SK-N-SH (cell line): ENCODE measurements at regions not wholly inside any gene's neighbourhood (a gene's known extent, or its start where the extent isn't known, plus 50 kb on each side); places are given as distances from the start of the nearest gene placed in this dataset.

Source experiments
- FOSL2 ChIP-seq: IDR thresholded peaks from 2 replicates; pipeline ENCODE4 v1.4.0; 2012; ENCODE audit warnings: low read depth, mild to moderate bottlenecking, moderate library complexity, borderline replicate concordance
- SIN3A ChIP-seq: IDR thresholded peaks from 2 replicates; pipeline ENCODE4 v1.6.1; 2012; ENCODE audit warnings: low read depth, mild to moderate bottlenecking, low read length, moderate library complexity, borderline replicate concordance
- TF ChIP-seq, protein P1 (sequence below): fragments of 200-600 bp; sonication (generic); IDR thresholded peaks from 2 replicates; pipeline ENCODE4 v1.6.1; 2017; ENCODE audit warnings: antibody characterized with exemption, mild to moderate bottlenecking, moderate library complexity

DNA sequence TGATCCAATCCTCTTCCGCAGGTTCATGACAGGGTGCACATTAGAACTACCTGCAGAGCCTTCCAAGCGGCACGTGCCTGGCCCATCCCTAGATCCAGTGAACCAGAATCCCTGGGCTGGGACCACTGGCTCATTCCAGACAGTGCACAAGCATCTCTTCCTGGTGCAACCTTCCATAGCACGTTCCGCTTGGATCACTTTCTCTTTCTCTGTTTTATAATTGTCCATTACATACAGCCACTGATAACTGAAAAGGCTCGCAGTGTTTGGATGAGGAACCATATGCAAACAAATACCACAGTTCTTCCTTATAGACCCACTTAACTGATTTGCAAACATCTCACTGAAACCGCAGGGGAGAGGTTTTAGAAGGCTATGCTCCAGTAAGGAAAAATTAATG, 59.6 kb upstream of the DDR1 start:
- TF ChIP-seq SIN3A = no peak
- TF ChIP-seq, protein P1, sequence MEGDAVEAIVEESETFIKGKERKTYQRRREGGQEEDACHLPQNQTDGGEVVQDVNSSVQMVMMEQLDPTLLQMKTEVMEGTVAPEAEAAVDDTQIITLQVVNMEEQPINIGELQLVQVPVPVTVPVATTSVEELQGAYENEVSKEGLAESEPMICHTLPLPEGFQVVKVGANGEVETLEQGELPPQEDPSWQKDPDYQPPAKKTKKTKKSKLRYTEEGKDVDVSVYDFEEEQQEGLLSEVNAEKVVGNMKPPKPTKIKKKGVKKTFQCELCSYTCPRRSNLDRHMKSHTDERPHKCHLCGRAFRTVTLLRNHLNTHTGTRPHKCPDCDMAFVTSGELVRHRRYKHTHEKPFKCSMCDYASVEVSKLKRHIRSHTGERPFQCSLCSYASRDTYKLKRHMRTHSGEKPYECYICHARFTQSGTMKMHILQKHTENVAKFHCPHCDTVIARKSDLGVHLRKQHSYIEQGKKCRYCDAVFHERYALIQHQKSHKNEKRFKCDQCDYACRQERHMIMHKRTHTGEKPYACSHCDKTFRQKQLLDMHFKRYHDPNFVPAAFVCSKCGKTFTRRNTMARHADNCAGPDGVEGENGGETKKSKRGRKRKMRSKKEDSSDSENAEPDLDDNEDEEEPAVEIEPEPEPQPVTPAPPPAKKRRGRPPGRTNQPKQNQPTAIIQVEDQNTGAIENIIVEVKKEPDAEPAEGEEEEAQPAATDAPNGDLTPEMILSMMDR = no peak
- TF ChIP-seq FOSL2 = no peak
